Inflammatory macrophage treated with lipopolysaccharide for 4 hours (primary cell): ENCODE measurements at regions not wholly inside any gene's neighbourhood (a gene's known extent, or its start where the extent isn't known, plus 50 kb on each side); places are given as distances from the start of the nearest gene placed in this dataset.

Source experiments
- DNase-seq: peaks from one replicate; pipeline ENCODE4 v3.0.0-alpha.2; 2020

DNA sequence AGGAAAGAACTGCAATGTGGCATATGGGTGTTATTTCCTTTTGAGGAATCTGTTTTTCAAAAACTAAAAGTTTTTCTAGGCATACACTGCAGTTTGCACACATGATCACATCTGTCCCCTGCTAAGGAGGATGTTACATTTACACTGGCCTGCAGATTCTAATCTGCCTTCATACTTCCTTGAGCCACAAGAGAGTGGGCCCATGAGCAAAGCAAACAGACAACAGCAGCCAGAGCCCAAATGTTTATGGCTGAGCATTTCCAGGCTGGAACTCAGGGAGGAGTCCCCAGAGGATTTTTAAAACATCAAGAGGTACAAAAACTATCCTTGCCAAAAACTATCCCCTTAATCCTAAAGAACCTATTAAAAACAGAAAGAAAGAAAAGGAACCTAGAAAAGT, 117.2 kb upstream of the MTNR1B start:
- no peak for DNase-seq

DNA sequence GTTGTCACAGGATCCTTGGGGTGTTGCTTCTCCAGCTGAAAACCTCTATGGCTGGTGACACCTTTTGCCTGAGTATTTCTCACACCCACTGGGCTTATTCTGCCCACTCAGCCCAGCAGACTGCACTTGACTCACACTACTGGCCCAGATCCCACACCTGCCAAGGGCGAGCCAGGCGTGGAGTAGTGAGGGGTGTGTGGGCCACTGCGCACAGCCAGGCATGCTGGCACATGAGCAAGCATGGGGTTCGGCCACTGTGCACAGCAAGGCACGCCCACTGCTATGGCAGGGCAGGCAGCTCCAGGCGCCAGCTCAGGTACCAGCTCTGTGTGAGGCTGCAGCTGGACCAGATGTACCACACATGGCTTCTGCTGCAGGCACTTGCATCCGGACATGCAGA, 116.5 kb upstream of the MTNR1B start:
- no peak for DNase-seq

DNA sequence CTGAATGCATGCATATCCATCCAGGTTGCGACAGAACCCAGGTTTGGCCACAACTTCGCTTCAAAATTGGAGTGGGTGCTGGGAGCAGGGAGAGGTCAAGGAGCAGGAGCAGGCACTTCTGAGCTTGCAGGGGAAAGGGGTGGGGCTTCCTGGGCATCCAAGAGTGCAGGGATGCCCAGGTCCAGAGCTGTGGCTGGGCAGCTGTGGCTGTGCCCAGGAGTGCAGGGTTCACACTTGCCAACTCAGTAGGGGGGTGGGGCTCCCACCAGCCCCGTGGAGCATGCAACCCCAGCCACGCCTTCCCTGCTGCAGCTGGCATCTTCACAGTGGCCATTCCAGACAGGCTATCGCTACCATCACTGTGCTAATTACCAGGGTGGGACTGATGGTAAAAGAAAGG, 115.3 kb upstream of the MTNR1B start:
- DNase-seq = no peak

DNA sequence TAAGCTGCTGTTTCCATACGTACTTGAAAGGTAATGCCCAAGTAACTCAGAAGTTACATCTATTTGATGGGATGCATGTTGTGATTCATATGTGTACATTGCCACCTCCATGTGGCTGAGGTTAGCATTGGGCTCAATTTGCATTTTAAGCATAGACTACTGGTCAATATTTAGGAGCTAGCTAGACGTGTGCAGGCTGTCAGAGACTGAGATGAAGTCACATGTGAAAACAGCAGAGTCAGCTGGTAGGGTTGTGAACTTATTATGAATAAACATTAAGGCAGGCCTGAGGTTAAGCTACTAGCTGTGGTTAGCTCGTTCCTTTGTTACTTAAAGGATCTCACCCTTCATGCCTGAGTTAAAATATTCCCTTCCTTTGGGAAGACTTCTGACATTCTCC, 114.5 kb upstream of the MTNR1B start:
- DNase-seq = no peak

DNA sequence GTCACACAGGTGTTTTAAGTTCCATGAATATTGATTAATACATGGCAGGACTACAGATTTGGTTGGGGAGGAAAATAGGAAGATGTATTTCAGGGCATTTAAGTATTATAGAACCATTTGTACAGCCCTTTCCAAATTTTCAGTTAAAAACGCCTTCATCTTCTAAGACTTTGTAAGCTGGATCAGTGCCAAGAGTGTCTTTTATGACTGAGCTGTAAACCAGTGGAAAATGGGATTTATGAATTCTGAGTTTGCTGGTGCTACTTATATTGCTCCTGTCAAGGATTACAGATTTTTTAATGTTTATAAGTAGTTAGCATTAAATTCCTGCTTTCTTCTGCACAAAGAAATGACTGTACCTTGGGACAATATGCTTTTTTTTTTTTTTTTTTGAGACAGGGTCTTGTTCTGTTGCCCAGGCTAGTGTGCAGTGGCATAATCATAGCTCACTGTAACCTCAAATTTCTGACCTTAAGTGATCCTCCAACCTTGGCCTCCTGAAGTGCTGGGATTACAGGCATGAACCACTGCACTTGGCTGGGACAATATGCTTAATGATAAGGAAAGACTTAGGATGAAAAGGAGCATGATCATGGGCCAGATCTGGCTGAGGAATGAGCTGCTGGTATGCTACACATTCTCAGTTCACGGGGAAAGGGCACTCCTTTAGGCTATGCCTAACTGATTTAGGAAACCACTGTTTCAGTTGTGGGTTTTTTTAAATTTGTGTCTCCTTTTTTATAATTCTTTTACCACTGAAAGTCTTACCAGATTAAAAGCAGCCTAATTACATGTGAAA, 113.6 kb upstream of the MTNR1B start:
- DNase-seq = no peak

DNA sequence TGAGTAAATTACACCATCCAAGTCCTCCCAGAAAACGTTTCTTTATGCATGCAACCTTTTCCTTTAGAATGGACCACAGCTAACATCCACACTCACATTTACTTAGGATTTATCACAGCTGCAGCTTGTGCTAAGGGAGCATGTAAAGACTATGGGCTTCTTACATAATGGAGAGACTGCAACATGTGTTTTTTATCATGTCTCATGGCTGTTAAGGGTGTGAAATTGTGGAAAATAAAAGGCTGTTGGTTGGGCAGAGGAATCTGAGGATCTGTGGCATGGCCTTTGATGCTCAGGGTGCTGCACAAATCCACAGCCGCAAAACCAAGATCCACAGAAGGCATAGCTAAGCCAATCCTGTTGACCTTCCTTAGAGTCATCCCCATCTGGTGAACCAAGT, 112.0 kb upstream of the MTNR1B start:
- no peak for DNase-seq

DNA sequence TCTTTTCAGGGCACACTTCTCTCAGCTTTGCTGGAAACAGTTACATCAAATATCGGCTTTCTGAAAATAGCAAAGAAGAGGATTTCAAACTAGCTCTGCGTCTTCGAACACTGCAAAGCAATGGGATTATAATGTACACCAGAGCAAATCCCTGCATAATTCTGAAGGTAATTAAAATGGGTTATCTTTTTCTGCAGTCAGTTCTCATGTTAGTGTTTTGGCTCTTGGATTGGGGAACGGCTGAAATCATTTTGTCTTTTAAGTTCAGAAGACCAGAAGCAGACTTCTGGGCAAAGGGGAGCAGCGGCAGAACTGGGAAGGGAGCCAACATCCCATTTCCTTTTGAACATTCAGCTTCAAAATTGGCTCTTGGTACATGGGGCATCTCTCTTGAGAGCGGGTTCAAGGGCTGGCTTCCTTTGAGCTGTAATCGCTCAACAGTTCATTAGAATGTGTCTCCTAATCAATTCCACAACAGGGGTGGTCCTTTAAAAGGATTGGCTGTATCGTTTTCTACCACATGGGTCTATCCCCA, 110.2 kb upstream of the MTNR1B start:
- DNase-seq = no peak

DNA sequence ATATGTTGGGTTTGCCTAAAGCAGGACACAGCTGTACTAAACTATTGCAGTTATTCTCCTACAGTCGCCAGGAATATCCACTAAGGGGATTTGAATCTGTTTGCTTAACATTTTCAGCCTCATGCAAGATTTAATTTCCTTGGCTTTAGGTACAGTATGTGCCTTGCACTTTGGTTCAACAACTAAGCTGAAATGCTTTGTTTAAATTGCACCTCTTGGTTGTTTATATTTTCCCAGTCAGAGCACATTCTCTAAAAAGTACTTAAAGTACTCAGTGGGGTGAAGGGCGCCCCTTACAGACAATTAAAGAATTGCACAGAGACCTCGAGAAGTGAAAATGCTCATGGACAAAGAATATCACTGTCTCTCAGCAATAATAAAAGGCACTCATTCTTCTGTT, 107.8 kb upstream of the MTNR1B start:
- DNase-seq = no peak

DNA sequence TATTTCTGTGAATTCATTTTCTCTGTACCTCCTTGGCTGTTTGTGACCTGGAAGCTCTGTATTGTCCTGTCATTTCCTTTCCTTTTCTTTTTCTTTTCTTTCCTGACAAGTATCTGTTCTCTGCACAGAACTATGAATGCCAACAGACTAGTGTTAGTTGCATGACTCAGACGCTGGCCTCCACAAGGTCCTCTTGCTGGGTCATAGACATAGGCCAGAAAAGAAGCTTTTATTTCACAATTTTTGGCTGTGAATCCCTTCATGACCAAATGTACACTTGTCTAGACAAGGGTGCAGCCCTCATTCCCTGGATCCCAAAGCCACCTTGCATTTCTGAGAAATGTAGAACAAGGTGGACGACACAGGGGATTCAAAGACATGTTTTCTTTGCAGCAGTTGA, 104.1 kb upstream of the MTNR1B start:
- no peak for DNase-seq

DNA sequence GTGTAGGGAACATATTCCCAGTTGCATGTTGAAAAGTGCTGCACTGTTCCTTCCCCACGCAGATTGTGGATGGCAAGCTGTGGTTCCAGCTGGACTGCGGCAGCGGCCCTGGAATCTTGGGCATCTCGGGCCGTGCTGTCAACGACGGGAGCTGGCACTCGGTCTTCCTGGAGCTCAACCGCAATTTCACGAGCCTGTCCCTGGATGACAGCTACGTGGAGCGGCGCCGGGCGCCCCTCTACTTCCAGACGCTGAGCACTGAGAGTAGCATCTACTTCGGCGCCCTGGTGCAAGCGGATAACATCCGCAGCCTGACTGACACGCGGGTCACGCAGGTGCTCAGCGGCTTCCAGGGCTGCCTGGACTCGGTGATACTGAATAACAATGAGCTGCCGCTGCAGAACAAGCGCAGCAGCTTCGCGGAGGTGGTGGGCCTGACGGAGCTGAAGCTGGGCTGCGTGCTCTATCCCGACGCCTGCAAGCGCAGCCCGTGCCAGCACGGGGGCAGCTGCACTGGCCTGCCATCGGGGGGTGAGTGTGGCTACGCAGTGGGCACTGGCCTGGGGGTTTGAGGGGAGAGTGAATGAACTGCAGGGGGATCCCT, 102.7 kb upstream of the MTNR1B start:
- DNase-seq = no peak

DNA sequence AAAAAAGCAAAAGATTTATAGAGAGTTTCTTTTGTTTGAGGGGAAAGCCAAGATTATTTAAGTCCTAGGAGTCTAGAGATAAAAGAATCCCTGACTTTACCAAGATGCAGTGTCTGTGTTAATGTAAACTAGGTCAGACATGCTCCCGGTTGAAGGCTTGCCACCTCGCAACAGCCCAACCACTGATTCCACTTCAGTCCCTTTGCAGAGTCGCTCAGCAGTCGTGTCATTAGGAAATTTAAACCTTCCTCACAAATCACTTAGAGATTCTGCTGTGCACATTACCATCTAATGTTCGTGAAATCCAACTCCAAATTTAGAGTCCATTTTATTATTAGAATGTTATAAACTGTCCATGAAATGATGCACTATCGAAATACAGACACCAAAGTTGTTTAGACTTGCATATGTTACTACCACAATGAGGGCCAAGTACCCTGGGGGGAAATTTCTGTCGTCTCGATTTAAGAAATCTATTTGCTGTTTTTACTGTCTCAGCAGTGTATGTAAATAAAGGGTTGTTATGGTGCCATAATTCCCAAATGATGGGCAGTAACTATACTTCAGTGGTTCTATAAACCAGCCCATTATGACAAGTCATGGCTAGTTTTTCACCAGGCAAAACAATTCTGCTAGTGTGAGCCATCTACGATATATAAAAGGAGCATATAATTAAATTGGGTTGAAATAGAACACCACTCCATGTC, 101.4 kb upstream of the MTNR1B start:
- no peak for DNase-seq

DNA sequence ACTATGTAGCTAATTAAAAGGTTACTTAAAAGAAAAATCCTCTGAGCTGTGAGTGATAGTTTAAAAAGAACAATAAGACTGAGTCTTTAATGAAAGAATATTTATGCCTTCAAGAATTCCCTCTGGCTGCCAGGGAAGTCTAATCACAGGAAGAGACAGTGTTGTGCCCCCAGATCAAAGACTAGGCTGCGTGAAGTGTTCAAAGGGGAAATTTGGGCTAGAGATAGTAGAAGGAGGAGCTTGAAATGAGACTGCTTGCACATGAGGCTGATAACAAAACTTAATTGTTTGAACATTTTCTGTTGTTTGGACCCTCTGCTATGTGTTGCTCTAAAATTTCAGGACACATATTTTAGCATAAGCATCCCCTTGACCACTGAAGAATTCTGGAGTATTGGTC, 99.7 kb upstream of the MTNR1B start:
- no peak for DNase-seq

DNA sequence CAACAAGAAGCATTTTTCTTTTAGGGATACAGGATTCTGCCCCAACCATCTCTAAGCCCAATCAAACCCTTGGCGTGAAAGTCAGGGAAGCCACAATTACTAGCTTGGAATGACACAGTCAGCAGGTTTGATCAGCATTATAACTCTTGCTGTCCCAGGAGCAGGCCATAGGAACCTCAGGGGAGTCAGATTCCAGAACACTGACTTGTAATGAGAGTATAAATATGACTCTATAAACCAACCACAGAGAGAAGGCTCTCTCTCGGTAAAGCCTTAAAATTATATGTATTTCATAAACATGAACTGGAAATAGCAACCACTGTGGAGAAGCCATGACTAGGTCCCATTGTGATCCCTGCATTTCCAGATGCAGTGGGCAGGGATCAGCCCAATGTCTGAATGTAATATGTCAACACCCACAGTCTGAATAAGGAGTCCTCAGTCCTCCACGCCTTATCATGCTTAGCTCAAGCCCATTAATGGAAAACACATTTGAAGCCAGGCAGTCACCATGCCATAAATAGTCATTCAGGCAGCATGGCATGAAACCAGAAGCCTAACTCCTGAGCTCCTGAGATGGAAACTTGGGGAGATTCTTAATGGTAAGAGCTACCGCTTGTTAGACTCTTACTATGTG, 99.1 kb upstream of the MTNR1B start:
- no peak for DNase-seq

DNA sequence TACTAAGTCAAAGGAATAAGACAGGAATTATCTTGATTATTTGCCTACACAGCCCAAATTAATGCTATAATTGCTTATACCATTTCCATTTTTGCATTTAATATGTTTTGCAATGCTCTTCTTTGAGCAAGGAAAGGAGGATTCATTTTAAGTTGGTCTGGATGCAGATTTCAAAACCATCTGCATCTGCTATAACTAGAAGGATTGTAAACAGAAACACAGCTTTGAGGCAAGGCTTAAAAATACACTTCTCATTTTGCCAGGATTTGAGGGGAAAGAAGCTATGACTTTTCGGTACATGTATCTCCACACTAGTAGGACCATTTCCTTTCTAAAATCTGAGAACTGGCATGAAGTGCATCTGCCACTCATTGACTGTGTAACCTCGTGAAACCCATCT, 95.9 kb upstream of the MTNR1B start:
- DNase-seq = no peak

DNA sequence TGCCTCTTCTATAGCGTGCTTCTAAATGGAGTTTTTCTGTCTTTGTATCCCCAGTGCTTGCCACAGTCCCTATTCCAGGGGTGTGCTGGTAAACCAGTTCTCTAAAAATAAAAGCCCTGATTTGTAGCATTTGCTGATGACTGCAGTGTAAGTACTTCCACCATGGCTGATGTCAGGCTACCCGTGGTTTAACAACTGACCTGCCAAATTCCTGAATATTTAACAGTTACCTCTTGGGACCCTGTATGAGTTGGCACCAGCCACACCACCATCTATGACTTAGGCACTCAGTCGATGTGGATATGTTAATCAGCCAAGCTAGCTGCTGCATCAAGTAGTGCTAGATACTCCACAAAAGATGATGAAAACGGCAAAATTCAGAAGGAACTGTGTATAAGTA, 94.0 kb upstream of the MTNR1B start:
- DNase-seq = no peak

DNA sequence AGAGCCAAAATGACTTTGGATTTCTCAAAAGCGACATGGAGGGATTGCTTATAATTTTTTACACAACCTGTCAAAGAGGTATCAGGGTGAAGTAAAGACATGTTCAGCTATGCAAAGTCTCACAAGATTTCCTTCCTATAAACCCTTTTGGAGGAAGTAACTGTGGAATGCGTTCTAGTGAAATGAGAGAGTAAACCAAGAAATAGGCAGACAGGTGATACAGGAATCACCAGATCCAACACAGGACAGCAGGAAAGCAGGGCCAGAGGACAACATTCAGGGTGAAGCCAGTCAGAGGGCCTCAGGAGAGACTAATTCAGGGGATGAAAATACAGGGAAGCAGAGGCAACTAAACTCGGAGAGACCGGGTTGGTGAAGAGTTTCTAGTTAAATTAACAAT, 90.4 kb upstream of the MTNR1B start:
- DNase-seq = no peak

DNA sequence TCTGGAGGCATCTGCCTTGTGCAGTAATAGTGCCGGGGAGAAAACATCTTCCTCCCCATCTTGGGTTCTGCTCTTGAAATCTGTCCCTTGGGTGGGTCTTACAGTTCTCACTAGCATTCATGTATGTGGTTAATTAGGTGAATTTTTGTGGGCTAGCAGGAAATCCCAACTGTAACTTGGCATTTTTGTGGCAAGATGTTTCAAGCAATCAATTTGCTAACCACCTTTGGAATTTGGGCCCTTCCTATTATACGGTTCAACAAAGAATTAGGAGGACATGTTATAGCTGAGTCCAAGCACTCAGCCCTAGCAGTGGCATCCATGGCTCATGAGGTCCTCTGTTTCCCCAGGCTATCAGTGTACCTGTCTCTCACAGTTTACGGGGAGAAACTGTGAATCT, 89.1 kb upstream of the MTNR1B start:
- DNase-seq = no peak

DNA sequence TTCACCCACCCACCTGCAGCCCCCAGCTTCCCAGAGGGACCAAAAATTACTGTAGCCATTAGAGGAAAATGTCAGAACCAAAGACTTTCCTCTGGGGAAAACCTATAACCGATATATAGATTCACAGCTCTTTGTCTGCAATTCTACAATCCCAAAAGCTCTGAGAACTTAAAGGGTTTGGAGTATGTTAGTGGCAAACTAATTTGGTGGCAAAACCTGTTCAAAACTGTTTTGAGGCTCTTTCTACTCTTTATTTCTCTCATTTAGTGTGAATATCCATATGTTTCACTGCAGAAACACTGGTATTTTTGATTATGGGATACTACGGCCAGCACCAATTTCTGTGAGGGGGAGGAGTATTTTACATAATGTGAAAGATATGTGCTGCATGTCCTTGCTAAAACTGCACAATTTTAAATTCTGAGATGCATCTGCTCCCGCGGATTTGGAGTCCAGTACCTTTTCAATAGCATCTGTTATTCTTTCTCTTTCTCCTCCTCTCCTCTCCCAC, 87.5 kb upstream of the MTNR1B start:
- no peak for DNase-seq

DNA sequence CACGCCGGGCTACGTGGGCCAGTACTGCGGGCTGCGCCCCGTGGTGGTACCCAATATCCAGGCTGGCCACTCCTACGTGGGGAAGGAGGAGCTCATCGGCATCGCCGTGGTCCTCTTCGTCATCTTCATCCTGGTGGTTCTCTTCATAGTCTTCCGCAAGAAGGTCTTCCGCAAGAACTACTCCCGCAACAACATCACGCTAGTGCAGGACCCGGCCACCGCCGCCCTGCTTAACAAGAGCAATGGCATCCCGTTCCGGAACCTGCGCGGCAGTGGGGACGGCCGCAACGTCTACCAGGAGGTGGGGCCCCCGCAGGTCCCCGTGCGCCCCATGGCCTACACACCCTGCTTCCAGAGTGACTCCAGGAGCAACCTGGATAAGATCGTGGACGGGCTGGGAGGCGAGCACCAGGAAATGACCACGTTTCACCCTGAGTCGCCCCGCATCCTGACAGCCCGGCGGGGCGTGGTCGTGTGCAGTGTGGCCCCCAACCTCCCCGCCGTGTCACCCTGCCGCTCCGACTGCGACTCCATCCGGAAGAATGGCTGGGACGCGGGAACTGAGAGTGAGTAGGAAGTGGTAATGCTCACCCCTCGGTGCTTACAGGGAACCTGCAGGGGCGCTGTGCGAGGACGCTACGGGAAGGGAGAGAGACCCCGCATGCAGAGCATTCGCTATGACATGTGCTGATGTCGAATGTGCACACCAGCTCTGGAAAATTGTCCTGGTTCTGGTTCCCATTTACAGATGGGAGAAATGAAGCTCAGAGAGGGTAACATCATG, 86.4 kb upstream of the MTNR1B start:
- DNase-seq = no peak

DNA sequence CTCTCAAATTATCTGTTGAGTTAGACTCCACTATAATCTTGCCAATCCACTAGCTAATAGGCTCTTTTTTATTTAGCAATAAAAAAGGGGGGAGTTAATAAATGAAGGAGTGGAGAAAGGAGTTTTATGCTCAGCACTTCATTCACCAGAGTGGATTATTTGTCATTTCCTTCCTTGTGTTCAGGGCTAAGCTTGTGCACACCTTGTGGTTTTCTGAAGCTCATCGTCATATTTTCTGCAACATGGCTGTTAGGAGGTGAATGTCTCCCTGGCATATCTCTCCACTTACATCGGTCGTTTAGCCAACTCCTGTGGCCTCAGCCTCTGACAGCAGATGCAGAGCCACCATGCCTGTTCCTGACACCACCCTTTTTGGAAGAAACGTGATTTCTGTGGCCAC, 83.9 kb upstream of the MTNR1B start:
- no peak for DNase-seq

DNA sequence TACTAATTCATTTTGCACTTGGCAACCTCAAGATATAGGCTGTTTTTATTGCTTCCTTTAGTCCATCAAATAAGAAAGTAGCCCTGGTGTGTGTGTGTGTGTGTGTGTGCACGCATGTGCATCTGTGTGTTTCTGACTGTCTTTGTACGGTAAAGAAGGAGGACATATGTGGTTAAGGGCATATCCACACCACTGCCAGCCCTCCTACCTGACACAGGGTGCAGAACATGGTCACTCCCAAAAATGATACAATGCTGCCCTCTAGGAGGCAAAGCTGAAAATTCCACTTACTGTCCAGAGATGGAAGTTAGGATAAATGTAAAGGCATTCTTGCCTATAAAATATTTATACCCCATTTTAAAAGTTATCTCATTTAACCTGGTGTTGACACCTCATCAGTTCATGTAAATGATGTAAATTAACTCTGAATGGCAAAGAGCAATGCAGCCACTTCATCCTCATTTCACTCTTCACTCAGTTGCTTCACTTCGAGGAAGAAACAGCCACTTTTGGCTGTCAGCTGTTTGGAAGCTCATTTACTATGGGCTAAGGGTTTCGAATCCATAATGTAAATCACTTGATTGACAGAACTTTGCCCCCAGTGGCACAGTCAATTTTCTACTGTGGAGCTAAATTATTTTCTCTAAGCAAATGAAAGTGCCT, 83.1 kb upstream of the MTNR1B start:
- peak; percentile 21 for DNase-seq

DNA sequence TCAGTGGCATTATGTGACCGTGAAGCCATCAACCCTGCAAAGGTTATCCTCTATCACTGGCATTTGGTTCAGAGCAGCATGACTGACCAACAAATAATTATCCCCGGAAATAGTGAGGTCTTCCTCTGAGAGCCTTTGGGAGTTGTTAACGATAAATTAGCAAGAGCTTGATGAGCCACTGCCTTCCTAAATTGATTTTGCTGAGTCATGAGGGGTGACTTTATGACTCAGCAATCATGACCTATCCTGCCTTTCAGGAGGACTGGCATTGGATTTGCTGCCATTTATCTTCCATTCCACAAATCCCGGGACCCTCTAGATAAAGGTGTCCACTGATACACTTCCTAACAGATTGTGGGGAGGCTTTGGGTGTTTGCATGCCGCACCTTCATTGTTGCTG, 80.8 kb upstream of the MTNR1B start:
- no peak for DNase-seq
